Body of pancreas (tissue), 4 donors: ENCODE measurements at regions not wholly inside any gene's neighbourhood (a gene's known extent, or its start where the extent isn't known, plus 50 kb on each side); places are given as distances from the start of the nearest gene placed in this dataset.

Experiments
- POLR2A ChIP-seq, 3 donors: fragments of 450-650 bp; IDR thresholded peaks; one replicate each; pipeline ENCODE4 v1.6.1; 2016; ENCODE audit warnings: antibody characterized with exemption in 3 of 3, mild to moderate bottlenecking in 2 of 3
- TF ChIP-seq, protein P1 (sequence below), 7 experiments: fragments of 450-650 bp in 4 of 7; fragments of 200-600 bp in 3 of 7; sonication (generic) in 3 of 7; IDR thresholded peaks; one replicate each; pipeline ENCODE4 v1.5.1; 2016 to 2019; ENCODE audit warnings: antibody characterized with exemption in 7 of 7

GRCh38 chr3:70832834-70833205, 520.4 kb upstream of the MDFIC2 start:
- no peak for TF ChIP-seq POLR2A (IDR thresholded peaks at IDR 0.05)
- TF ChIP-seq, protein P1, sequence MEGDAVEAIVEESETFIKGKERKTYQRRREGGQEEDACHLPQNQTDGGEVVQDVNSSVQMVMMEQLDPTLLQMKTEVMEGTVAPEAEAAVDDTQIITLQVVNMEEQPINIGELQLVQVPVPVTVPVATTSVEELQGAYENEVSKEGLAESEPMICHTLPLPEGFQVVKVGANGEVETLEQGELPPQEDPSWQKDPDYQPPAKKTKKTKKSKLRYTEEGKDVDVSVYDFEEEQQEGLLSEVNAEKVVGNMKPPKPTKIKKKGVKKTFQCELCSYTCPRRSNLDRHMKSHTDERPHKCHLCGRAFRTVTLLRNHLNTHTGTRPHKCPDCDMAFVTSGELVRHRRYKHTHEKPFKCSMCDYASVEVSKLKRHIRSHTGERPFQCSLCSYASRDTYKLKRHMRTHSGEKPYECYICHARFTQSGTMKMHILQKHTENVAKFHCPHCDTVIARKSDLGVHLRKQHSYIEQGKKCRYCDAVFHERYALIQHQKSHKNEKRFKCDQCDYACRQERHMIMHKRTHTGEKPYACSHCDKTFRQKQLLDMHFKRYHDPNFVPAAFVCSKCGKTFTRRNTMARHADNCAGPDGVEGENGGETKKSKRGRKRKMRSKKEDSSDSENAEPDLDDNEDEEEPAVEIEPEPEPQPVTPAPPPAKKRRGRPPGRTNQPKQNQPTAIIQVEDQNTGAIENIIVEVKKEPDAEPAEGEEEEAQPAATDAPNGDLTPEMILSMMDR (IDR thresholded peaks at IDR 0.05) = no peak
